ENCODE measurements at regions not wholly inside any gene's neighbourhood (a gene's known extent, or its start where the extent isn't known, plus 50 kb on each side); places are given as distances from the start of the nearest gene placed in this dataset.

DNA sequence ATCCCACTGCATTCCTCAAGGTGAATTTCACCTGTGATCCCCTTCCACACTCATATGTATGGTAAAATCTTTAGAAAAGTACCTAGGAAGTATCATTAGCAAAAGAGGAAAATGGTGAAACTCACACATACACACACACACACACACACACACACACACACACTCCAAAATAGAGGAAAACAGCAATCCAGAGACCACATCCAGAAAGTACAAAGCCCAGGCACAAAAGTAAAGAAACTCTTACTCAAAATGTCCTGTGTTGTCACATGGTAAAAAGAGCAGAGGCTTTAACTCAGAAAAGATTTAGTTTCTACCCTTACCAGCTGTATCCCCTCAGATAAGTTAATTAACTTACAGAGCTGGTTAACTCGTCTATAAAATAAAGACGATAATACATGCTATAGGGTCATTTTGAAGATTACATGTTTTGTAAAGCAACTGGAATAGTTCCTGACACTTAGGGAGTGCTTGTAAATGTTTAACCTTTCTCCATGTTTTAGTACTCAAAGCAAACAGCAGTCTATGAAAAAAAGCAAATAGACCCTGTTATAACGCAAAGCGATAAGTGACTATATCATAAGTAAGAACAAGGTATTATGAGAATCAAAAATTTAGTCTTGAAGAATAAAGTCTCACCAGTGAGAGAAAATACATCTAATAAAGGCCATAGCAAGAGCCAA lies 360.0 kb upstream of the LRATD1 start:
- WGBS, 2 experiments (ENCODE audit: extremely low coverage in 1 of 2, insufficient coverage in 1 of 2, insufficient read length in 1 of 2, insufficient replicate concordance in 2 of 2, low coverage in 1 of 2, low lambda C conversion rate in 2 of 2, missing lambda C conversion rate in 1 of 2), result 81% methylated on average over 4 of the region's 4 CpGs; no CpG with 5 or more reads in 1 of the 2 experiments
- CTCF ChIA-PET (ENCODE audit: partially characterized antibody), result no interaction called here

More for the DNA sequence above, 360.0 kb upstream of the LRATD1 start:
- Histone ChIP-seq H3K9ac (replicated peaks in 1 of 4; ENCODE audit: extremely low read depth in 1 of 4, low read depth in 3 of 4, low read length in 3 of 4) (no peak overlapping the region), H4K8ac (ENCODE audit: extremely low read depth, insufficient read depth, low read length) (no peak overlapping the region), H3K18ac (ENCODE audit: extremely low read depth, low read length) (no peak overlapping the region), H4K5ac (ENCODE audit: insufficient read length, low read depth, low read length) (no peak overlapping the region), H4K91ac (replicated peaks; ENCODE audit: insufficient read length, low read length) (no peak overlapping the region), H2AK5ac (ENCODE audit: low read depth, low read length) (no peak overlapping the region), H3K79me2 (ENCODE audit: control insufficient read depth in 1 of 2, insufficient read depth in 2 of 2, low read length in 2 of 2) (no peaks in the 10 kb centered on the region), H2AFZ (ENCODE audit: low read length) (no peak overlapping the region), H3K79me1 (ENCODE audit: low read depth, low read length) (no peaks in the 10 kb centered on the region), H3K14ac (ENCODE audit: insufficient read length) (no peak overlapping the region), H2BK120ac (replicated peaks; ENCODE audit: low read depth, low read length) (no peak overlapping the region), H3K9me3 (ENCODE audit: insufficient read depth in 2 of 2, low read depth in 1 of 2, low read length in 1 of 2) (peaks cover 2 to 7% of the 10 kb centered on the region in 2 experiments; a peak in 1 of 4 replicates), H2BK20ac (ENCODE audit: low read length) (no peak overlapping the region), H3K4me3 (ENCODE audit: extremely low read depth in 1 of 4, insufficient read depth in 2 of 4, low read depth in 3 of 4, low read length in 4 of 4) (no peak overlapping the region), H3K4ac (replicated peaks; ENCODE audit: insufficient read length, low read depth, low read length) (no peak overlapping the region), H4K20me1 (replicated peaks in 1 of 2; ENCODE audit: control insufficient read depth in 1 of 2, insufficient read depth in 2 of 2, low read length in 2 of 2) (no peaks in the 10 kb centered on the region), H3K27me3 (replicated peaks in 1 of 4; ENCODE audit: control insufficient read depth in 3 of 4, extremely low read depth in 1 of 4, insufficient read depth in 3 of 4, low read length in 3 of 4) (no peaks in the 10 kb centered on the region), H3K4me2 (ENCODE audit: insufficient read depth in 1 of 2, low read depth in 2 of 2, low read length in 2 of 2) (no peak overlapping the region), H2BK12ac (ENCODE audit: low read depth, low read length) (no peak overlapping the region), H3K36me3 (ENCODE audit: control insufficient read depth in 2 of 4, insufficient read depth in 4 of 4, low read length in 3 of 4) (no peaks in the 10 kb centered on the region), H3K23ac (ENCODE audit: insufficient read length) (no peak overlapping the region), H3K4me1 (replicated peaks in 1 of 4; ENCODE audit: control insufficient read depth in 3 of 4, insufficient read depth in 4 of 4, low read length in 3 of 4) (no peaks in the 10 kb centered on the region), H3K56ac (replicated peaks; ENCODE audit: insufficient read length, low read depth, low read length) (peak overlapping the region; percentile 32), H3K23me2 (ENCODE audit: low read depth, low read length) (no peaks in the 10 kb centered on the region), H2BK5ac (ENCODE audit: low read depth, low read length) (no peak overlapping the region), H3K27ac (ENCODE audit: low read depth, low read length) (no peak overlapping the region), H2BK15ac (ENCODE audit: low read length) (no peak overlapping the region)
- POLR2A ChIA-PET (ENCODE audit: partially characterized antibody), result no interaction called here
- DNase-seq (ENCODE audit: low read depth in 1 of 2, low spot score in 2 of 2) (no peak), FAIRE-seq (no peak)
- TF ChIP-seq, protein P1, sequence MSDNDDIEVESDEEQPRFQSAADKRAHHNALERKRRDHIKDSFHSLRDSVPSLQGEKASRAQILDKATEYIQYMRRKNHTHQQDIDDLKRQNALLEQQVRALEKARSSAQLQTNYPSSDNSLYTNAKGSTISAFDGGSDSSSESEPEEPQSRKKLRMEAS (IDR thresholded peaks at IDR 0.05), result no peak
- TF ChIP-seq ZNF274 (IDR thresholded peaks at IDR 0.05; ENCODE audit: borderline replicate concordance, extremely low read depth, low read length) (no peak), SIRT6 (IDR thresholded peaks at IDR 0.05; ENCODE audit: low read length) (no peak), NRF1 (IDR thresholded peaks at IDR 0.05; ENCODE audit: low read depth, low read length) (no peak)
- TF ChIP-seq, protein P2, sequence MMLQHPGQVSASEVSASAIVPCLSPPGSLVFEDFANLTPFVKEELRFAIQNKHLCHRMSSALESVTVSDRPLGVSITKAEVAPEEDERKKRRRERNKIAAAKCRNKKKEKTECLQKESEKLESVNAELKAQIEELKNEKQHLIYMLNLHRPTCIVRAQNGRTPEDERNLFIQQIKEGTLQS (IDR thresholded peaks at IDR 0.05; ENCODE audit: insufficient read depth, low read depth, low read length), result no peak

Measured in H1 (cell line).